OCI-M1 (cell line): ENCODE measurements at regions not wholly inside any gene's neighbourhood (a gene's known extent, or its start where the extent isn't known, plus 50 kb on each side); places are given as distances from the start of the nearest gene placed in this dataset.
"Not testable (repeated sequence)": the region's sequence is repeated elsewhere in the genome, so short reads cannot be mapped to it uniquely, and the experiment has no call there.

Experiments
- DNase-seq: peaks from one replicate; lab custom pipeline; 2025; lab: John Stamatoyannopoulos, UW

DNA sequence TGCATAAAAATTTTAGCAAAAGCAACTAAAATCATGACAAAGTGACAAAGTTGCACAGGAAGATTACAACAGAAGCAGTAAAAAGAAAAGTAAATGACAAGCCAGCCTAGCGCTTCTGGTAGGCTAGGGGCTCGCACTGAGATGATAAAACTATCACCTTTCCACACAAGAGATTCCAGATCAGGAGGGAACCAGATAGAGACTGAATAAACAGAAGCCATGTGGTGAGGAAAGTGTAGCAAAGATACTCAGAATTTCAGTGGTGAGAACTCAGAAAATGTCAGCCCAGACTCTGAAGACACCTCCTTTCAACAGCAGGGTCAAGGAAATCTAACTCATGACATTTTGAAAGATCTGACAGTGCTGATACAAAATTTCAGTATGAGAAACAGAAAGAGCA is 77.4 kb upstream of the DNAJC10 start:
- peak; percentile 45 for DNase-seq

DNA sequence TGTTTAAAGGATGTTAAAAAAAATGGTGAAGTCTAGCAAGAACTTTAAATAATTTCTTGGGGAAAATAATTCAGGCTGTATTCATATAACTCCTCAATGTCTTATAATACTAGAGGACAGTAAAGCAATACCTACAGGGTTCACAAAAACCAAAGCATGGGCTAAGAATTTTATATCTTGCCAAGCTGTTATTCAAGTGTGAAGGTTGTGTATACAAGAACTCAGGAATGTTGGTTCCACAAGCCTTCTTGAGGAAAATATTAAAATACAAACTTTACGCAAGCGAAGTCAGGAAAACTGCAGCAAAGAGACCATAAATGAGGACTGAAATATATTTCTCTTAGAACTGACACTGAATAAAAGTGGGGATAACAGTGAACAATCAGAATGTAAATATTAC is 76.1 kb upstream of the DNAJC10 start:
- DNase-seq = no peak

DNA sequence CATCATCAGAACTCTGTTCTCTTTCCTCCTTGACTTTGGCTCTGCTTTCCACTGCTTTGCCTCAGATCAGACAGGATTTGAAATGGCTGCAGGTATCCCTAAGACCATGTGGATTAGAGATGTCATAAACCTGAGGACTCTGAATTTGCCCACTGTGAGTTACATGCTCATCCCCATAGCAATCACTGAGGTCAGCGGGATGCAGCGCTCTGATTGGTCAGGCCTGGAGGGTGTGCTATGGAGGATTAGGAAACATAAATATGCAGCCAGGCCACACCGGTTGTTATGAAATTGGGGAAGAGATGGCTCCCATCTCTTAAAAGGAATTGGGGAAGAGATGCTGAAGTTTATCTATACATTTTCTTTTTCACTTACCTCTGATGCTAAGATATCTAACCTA is 73.7 kb upstream of the DNAJC10 start:
- DNase-seq = peak; percentile 74

DNA sequence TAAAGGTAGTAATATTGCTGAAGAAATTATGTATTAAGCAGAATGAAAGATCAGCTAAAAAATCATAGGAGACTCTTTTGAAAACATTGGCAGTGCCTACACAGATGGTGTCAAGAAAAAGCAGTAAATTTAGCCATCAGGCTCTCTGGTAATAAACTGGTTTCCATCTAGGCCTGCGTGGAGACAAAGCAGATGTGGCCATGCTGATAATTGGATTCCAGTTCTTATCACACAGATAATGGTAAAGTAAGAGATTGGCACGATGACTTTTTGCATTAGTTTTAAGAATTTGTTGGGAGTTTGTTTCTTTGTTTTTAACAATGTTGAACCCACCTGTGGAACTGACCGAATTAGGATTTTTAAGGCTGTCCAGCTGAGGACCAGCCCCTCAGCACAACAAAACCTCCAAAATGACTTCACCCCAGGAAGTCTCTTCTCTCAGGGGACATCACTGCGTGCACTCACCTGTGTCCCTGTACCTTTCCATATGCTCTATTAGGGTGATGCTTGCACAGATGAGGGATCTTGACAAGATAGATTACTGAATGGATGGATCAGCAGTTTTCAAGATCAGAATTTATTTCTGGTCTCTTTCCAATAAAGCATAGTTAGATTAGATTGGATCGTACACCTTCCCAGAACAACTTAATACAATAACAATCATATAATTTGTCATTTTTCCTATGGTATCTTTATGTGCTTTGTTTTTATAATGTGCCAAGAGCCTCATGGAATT is 69.1 kb upstream of the DNAJC10 start:
- DNase-seq = no peak

DNA sequence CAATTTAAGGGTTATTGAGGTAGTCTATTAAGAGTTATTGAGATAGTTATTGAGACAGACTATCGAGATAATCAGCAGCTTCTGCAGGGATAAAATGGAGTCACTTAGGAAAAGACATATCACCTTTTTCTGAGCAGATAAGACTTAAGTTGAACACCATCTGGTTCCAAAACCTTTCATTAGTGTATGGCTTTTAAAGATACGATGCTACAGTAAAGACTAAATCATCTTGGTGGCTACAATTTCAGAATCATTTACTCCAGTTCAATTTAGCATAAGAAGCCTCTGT is 68.6 kb upstream of the DNAJC10 start:
- DNase-seq = no peak

DNA sequence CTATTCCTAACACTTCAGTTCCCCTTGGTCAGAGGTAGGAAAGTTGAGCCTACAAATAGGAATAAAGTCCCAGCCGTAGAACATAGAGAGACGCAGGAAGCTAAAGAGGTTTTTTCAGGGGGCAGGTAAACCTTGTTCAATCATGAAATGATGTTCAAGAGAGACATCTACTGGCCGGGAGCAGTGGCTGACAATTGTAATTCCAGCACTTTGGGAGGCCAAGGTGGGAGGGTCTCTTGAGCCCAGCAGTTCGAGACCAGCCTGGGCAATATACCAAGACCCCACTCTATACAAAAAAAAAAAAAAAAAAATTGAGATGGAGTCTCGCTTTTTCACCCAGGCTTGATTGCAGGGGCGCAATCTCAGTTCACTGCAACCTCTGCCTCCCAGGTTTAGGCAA is 66.7 kb upstream of the DNAJC10 start:
- DNase-seq = peak; percentile 63

DNA sequence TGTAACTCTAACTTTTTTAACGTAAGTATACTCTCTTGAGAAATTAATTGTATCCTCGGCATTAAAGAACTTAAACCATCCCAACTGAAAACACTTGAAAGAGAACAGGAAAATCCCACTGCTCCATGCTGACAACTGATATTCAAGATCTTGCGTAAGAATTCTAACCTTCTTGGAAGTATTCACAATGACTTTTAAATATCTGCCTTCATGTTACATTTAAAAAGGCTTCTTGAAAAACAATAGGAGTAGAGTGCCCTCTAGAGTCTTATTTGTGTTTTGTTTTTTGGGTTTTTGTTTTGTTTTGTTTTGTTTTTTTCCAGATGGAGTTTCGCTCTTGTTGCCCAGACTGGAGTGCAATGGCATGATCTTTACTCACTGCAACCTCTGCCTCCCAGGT is 65.4 kb upstream of the DNAJC10 start:
- DNase-seq = peak; percentile 82

DNA sequence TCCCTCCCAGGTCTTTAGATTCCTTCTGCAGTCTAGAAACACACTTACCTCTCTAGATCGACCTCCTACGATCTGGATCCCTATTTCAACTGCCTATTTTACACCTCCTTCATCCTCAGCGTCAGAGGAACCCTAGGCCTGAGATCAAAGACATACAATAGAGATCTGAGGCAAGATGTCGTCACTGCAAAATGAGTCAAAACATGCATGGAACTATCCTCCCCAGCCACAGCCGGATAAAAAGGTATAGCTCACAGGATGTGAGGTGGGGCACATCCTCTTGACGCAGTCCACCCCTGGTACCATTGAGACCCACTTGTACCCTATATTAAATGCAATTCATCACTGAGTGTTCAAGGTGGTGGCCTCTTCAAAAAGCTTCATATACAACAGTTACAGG is 63.7 kb upstream of the DNAJC10 start:
- no peak for DNase-seq

DNA sequence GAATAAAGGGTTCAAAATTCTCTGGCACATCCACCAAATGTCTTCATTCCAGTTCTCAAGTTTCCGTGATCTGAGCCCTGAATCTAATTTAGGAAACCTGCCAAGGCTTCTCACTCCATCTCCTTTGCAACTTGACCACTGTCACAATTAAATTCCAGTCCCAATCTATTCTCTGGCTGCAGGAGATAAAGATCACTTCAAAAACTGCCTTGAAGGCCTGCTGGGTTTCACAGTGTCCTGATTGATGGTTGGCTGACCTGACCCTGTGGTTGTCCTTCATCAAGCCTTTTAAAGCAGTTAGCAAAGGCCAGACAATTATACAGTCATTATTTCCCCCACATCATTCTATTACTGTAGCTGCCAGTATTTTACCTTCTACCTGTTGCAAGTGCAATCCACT is 60.3 kb upstream of the DNAJC10 start:
- no peak for DNase-seq

DNA sequence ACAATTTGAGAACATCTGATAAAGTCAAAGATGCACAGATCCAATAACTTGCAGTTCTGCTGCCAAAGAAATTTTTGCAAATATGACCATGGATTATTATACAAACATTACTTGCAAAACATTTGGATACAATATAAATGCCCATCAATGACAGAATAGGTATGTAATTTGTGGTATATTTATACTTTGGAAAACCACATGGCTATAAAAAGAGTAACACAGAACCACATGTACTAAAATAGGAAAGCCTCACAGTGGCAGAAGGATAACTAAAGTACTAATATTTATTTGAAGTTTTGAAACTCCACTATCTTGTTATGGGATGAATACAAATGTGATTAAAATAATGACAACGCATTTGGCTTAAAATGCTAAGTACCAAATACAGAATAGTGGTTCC is 51.8 kb upstream of the DNAJC10 start:
- no peak for DNase-seq

DNA sequence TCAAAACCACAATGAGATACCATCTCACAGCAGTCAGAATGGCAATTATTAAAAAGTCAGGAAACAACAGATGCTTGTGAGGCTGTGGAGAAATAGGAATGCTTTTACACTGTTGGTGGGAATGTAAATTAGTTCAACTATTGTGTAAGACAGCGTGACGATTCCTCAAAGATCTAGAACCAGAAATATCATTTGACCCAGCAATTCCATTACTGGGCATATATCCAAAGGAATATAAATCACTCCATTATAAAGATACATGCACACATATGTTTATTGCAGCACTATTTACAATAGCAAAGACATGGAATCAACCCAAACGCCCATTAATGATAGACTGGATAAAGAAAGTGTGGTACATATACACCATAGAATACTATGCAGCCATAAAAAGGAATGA is 50.6 kb upstream of the DNAJC10 start:
- DNase-seq = not testable (repeated sequence)
